Neural cell (in vitro differentiated cells): ENCODE measurements at regions not wholly inside any gene's neighbourhood (a gene's known extent, or its start where the extent isn't known, plus 50 kb on each side); places are given as distances from the start of the nearest gene placed in this dataset.

ENCODE experiments used
- H2AFZ ChIP-seq: fragments of 200-600, 300-800 bp; sonication (generic), shearing (Covaris generic); 2 replicates; pipeline ENCODE4 v1.6.0; 2014; ENCODE audit warnings: low read depth, mild to moderate bottlenecking, antibody characterized with exemption, low read length, moderate library complexity
- H3F3A ChIP-seq: fragments of 200-600 bp; shearing (Covaris generic); 2 replicates; pipeline ENCODE4 v1.6.1; 2016; ENCODE audit warnings: mild to moderate bottlenecking, moderate library complexity, mixed read lengths, antibody characterized with exemption, low read length; ENCODE audit not compliant: insufficient read depth, poor library complexity, severe bottlenecking
- H3K27ac ChIP-seq: fragments of 200-600, 300-800 bp; sonication (generic), shearing (Covaris generic); 2 replicates; pipeline ENCODE4 v1.5.1; 2014; ENCODE audit warnings: mild to moderate bottlenecking, low read length, moderate library complexity
- H3K27me3 ChIP-seq: fragments of 300-800, 200-600 bp; sonication (generic), shearing (Covaris generic); 2 replicates; pipeline ENCODE4 v1.6.0; 2014; ENCODE audit warnings: mild to moderate bottlenecking, low read depth, low read length, moderate library complexity; ENCODE audit not compliant: insufficient read depth
- H3K36me3 ChIP-seq: fragments of 300-800, 200-600 bp; sonication (generic), shearing (Covaris generic); 2 replicates; pipeline ENCODE4 v1.5.1; 2014; ENCODE audit warnings: mild to moderate bottlenecking, antibody characterized with exemption, low read length, moderate library complexity; ENCODE audit not compliant: insufficient read depth
- H3K4me2 ChIP-seq: fragments of 300-800, 200-600 bp; sonication (generic), shearing (Covaris generic); 2 replicates; pipeline ENCODE4 v1.6.0; 2014; ENCODE audit warnings: mild to moderate bottlenecking, low read length
- H3K4me3 ChIP-seq: fragments of 300-800, 200-600 bp; sonication (generic), shearing (Covaris generic); 2 replicates; pipeline ENCODE4 v1.5.1; 2014; ENCODE audit warnings: mild to moderate bottlenecking, low read length, moderate library complexity
- H3K79me2 ChIP-seq: fragments of 200-600 bp; shearing (Covaris generic); replicated peaks from 2 replicates; pipeline ENCODE4 v1.6.0; 2014; ENCODE audit warnings: mild to moderate bottlenecking, low read length, moderate library complexity; ENCODE audit not compliant: insufficient read depth
- H3K9ac ChIP-seq: fragments of 300-800, 200-600 bp; sonication (generic), shearing (Covaris generic); 2 replicates; pipeline ENCODE4 v1.6.1; 2016; ENCODE audit warnings: mild to moderate bottlenecking, low read length, mixed read lengths
- H3K9me2 ChIP-seq: fragments of 200-600 bp; shearing (Covaris generic); 2 replicates; pipeline ENCODE4 v1.6.1; 2016; ENCODE audit warnings: mild to moderate bottlenecking, low read length, mixed read lengths; ENCODE audit not compliant: insufficient read depth
- H3K9me3 ChIP-seq: fragments of 200-600, 300-800 bp; sonication (generic), shearing (Covaris generic); 2 replicates; pipeline ENCODE4 v1.6.1; 2016; ENCODE audit warnings: mild to moderate bottlenecking, mixed run types, low read length, moderate library complexity, mixed read lengths
- H4K20me1 ChIP-seq: fragments of 200-600 bp; shearing (Covaris generic); 2 replicates; pipeline ENCODE4 v1.6.1; 2016; ENCODE audit warnings: mild to moderate bottlenecking, mixed run types; ENCODE audit not compliant: insufficient read depth
- EP300 ChIP-seq: fragments of 450-650 bp; conservative IDR thresholded peaks from 2 replicates; pipeline ENCODE4 v1.6.1; 2014; ENCODE audit warnings: antibody characterized with exemption, mild to moderate bottlenecking, moderate library complexity; ENCODE audit not compliant: poor library complexity, severe bottlenecking
- EZH2 ChIP-seq: fragments of 200-600, 300-800 bp; shearing (Covaris generic), sonication (generic); IDR thresholded peaks from 2 replicates; pipeline ENCODE4 v1.6.1; 2014; ENCODE audit warnings: antibody characterized with exemption, low read length, borderline replicate concordance, mild to moderate bottlenecking; ENCODE audit not compliant: insufficient read depth, poor library complexity, severe bottlenecking
- MXI1 ChIP-seq: fragments of 450-650 bp; conservative IDR thresholded peaks from 2 replicates; pipeline ENCODE4 v1.6.1; 2014; ENCODE audit warnings: antibody characterized with exemption, mild to moderate bottlenecking; ENCODE audit not compliant: poor library complexity, severe bottlenecking
- POLR2AphosphoS5 ChIP-seq: IDR thresholded peaks from 2 replicates; pipeline ENCODE4 v1.6.1; 2012
- RAD21 ChIP-seq: fragments of 450-650 bp; conservative IDR thresholded peaks from 2 replicates; pipeline ENCODE4 v1.6.1; 2014; ENCODE audit warnings: antibody characterized with exemption, mild to moderate bottlenecking, moderate library complexity
- SMC3 ChIP-seq: fragments of 450-650 bp; conservative IDR thresholded peaks from 2 replicates; pipeline ENCODE4 v1.6.1; 2014; ENCODE audit warnings: antibody characterized with exemption, mild to moderate bottlenecking, moderate library complexity; ENCODE audit not compliant: poor library complexity
- TAF1 ChIP-seq: IDR thresholded peaks from 2 replicates; pipeline ENCODE4 v1.6.1; 2012; ENCODE audit warnings: low read depth
- TF ChIP-seq, protein P1 (sequence below): fragments of 450-650 bp; IDR thresholded peaks from 2 replicates; pipeline ENCODE4 v1.5.1; 2014; ENCODE audit warnings: antibody characterized with exemption, mild to moderate bottlenecking, moderate library complexity; ENCODE audit not compliant: poor library complexity, severe bottlenecking
- TF ChIP-seq, protein P2 (sequence below): IDR thresholded peaks from 2 replicates; pipeline ENCODE4 v1.6.1; 2012; ENCODE audit warnings: borderline replicate concordance

DNA sequence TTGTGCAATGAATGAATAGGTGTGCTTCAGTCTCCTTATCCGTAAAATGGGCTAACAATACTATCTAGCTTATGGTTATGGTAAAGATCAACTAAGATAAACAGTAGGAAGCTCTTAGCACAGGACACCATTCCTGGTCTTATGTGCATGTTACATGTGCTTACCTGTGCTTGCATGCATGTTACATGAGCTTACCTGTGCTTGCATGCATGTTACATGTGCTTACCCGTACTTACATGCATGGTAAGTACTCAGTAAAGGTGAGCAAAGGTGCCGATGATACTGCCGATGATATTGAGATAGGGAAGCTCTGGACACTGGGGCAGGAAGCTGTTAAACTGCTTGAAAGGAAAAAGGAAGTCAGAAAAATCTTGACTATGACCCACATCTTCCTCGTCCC is 211.0 kb upstream of the USP24 start:
- H3K4me2 ChIP-seq = no peak overlapping the region
- H3K4me3 ChIP-seq = no peak overlapping the region
- H3K9me2 ChIP-seq = no peaks in the 10 kb centered on the region
- H3K9ac ChIP-seq = no peak overlapping the region
- no peaks in the 10 kb centered on the region for H3K36me3 ChIP-seq
- no peaks in the 10 kb centered on the region for H4K20me1 ChIP-seq
- H3K27ac ChIP-seq = no peak overlapping the region
- H3K27me3 ChIP-seq = no peaks in the 10 kb centered on the region
- H2AFZ ChIP-seq = no peak overlapping the region
- TF ChIP-seq MXI1 (no peak), SMC3 (no peak), EP300 (no peak), EZH2 (no peak), POLR2AphosphoS5 (no peak), RAD21 (no peak), TAF1 (no peak)
- TF ChIP-seq, protein P1, sequence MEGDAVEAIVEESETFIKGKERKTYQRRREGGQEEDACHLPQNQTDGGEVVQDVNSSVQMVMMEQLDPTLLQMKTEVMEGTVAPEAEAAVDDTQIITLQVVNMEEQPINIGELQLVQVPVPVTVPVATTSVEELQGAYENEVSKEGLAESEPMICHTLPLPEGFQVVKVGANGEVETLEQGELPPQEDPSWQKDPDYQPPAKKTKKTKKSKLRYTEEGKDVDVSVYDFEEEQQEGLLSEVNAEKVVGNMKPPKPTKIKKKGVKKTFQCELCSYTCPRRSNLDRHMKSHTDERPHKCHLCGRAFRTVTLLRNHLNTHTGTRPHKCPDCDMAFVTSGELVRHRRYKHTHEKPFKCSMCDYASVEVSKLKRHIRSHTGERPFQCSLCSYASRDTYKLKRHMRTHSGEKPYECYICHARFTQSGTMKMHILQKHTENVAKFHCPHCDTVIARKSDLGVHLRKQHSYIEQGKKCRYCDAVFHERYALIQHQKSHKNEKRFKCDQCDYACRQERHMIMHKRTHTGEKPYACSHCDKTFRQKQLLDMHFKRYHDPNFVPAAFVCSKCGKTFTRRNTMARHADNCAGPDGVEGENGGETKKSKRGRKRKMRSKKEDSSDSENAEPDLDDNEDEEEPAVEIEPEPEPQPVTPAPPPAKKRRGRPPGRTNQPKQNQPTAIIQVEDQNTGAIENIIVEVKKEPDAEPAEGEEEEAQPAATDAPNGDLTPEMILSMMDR = no peak
- TF ChIP-seq, protein P2, sequence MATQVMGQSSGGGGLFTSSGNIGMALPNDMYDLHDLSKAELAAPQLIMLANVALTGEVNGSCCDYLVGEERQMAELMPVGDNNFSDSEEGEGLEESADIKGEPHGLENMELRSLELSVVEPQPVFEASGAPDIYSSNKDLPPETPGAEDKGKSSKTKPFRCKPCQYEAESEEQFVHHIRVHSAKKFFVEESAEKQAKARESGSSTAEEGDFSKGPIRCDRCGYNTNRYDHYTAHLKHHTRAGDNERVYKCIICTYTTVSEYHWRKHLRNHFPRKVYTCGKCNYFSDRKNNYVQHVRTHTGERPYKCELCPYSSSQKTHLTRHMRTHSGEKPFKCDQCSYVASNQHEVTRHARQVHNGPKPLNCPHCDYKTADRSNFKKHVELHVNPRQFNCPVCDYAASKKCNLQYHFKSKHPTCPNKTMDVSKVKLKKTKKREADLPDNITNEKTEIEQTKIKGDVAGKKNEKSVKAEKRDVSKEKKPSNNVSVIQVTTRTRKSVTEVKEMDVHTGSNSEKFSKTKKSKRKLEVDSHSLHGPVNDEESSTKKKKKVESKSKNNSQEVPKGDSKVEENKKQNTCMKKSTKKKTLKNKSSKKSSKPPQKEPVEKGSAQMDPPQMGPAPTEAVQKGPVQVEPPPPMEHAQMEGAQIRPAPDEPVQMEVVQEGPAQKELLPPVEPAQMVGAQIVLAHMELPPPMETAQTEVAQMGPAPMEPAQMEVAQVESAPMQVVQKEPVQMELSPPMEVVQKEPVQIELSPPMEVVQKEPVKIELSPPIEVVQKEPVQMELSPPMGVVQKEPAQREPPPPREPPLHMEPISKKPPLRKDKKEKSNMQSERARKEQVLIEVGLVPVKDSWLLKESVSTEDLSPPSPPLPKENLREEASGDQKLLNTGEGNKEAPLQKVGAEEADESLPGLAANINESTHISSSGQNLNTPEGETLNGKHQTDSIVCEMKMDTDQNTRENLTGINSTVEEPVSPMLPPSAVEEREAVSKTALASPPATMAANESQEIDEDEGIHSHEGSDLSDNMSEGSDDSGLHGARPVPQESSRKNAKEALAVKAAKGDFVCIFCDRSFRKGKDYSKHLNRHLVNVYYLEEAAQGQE = no peak
- no peaks in the 10 kb centered on the region for H3F3A ChIP-seq
- H3K9me3 ChIP-seq = no peaks in the 10 kb centered on the region
- H3K79me2 ChIP-seq = no peaks in the 10 kb centered on the region

DNA sequence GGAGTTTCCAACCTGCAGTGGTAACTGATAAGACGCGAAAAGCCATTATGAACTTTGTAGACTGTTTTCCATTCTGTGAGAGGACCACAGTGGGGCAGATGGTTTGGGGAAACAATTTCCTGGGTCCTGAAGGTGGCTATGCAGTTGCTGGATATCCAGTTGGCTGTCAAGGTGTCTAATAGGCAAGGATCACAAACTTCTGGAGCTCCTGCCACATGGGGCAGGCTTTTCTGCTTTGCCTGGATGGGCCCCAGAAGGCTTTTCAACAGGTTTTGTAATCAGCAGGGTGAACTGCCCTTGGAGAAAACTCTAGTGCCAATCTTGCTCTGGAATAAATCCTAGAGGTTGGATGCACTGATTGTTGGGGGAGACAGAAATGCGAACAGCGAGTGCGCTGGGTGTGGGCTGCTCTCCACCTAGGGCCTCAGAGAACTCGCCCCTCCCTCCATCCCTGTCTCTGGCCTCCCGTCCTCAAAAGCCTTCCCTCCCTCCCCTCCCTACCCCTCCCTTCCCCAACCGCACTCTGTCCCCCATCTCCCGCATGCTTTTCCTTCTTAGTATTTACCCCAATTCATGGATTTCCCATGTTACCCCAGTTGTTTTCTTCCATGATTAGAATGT is 210.3 kb upstream of the USP24 start:
- Histone ChIP-seq H3K9ac (no peak overlapping the region), H3K4me2 (no peak overlapping the region), H3K36me3 (no peaks in the 10 kb centered on the region), H3F3A (no peaks in the 10 kb centered on the region), H3K27ac (no peak overlapping the region), H3K4me3 (no peak overlapping the region), H4K20me1 (no peaks in the 10 kb centered on the region), H3K27me3 (no peaks in the 10 kb centered on the region), H3K79me2 (no peaks in the 10 kb centered on the region), H2AFZ (no peak overlapping the region), H3K9me2 (no peaks in the 10 kb centered on the region), H3K9me3 (no peaks in the 10 kb centered on the region)
- TF ChIP-seq, protein P1 = no peak
- TF ChIP-seq MXI1 = no peak
- no peak for TF ChIP-seq EZH2
- no peak for TF ChIP-seq SMC3
- TF ChIP-seq, protein P2 = no peak
- TF ChIP-seq POLR2AphosphoS5 = no peak
- TF ChIP-seq RAD21 = no peak
- TF ChIP-seq EP300 = no peak
